Brain pericyte (primary cell): ENCODE measurements at regions not wholly inside any gene's neighbourhood (a gene's known extent, or its start where the extent isn't known, plus 50 kb on each side); places are given as distances from the start of the nearest gene placed in this dataset.
A peak's percentile ranks its signal among the peaks of the same experiment; 100 is the strongest.

Experiments
- DNase-seq: peaks from one replicate; pipeline ENCODE4 v3.0.0-alpha.2; 2012; ENCODE audit warnings: low read depth, low spot score

GRCh38 chr16:85376292-85377095 is 236.6 kb upstream of the GSE1 start:
- DNase-seq, result no peak

- peak; percentile 77 for DNase-seq
These were observed 235.6 kb upstream of the GSE1 start for GRCh38 chr16:85377388-85378144.

GRCh38 chr16:85378145-85379040 is 234.7 kb upstream of the GSE1 start:
- DNase-seq, result no peak

GRCh38 chr16:85379041-85380001 is 233.8 kb upstream of the GSE1 start:
- no peak for DNase-seq

GRCh38 chr16:85380002-85380395 is 233.1 kb upstream of the GSE1 start:
- no peak for DNase-seq

- no peak for DNase-seq
These were observed 232.0 kb upstream of the GSE1 start for GRCh38 chr16:85380905-85381737.

GRCh38 chr16:85381738-85382592 is 231.2 kb upstream of the GSE1 start:
- DNase-seq, result no peak

- DNase-seq, result no peak
These were observed 230.4 kb upstream of the GSE1 start for GRCh38 chr16:85382717-85383118.

GRCh38 chr16:85383836-85384832 is 229.0 kb upstream of the GSE1 start:
- DNase-seq, result no peak

GRCh38 chr16:85384833-85385462 is 228.2 kb upstream of the GSE1 start:
- DNase-seq, result no peak

GRCh38 chr16:85385463-85386331 is 227.4 kb upstream of the GSE1 start:
- no peak for DNase-seq

GRCh38 chr16:85386467-85387170 is 226.5 kb upstream of the GSE1 start:
- no peak for DNase-seq

GRCh38 chr16:85387171-85387507 is 226.0 kb upstream of the GSE1 start:
- no peak for DNase-seq

GRCh38 chr16:85387731-85388295 is 225.3 kb upstream of the GSE1 start:
- DNase-seq, result no peak

- no peak for DNase-seq
These were observed 223.2 kb upstream of the GSE1 start for GRCh38 chr16:85389679-85390470.
